NCI-H524 treated with DMSO at 0.1 percent for 48 hours (cell line): ENCODE measurements at regions not wholly inside any gene's neighbourhood (a gene's known extent, or its start where the extent isn't known, plus 50 kb on each side); places are given as distances from the start of the nearest gene placed in this dataset.

Experiments
- DNase-seq: peaks from one replicate; lab custom pipeline; 2025; lab: John Stamatoyannopoulos, UW

- no peak for DNase-seq
Measured at GRCh38 chr18:30343090-30343489, 699.5 kb downstream of the DSC3 start.

DNA sequence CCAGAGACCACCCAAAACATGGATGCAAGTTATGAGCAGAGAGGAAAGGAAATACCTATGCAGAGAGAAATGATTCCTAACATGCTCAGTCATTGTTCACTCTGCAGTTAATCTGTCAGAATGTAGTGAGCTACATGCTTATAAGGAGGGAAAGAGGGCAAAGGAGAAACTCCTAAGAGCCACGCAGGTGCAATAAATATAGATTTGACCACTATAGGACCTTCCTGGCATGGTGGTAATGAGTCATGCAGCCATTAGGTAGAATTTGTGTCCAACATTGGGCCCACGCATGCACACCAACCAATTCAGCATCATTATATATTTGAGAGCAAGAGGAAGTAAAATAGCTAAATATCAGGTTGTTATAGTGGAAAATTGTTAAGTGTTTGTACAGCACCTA lies 699.9 kb downstream of the DSC3 start:
- DNase-seq, result no peak

GRCh38 chr18:30334781-30335180 lies 707.8 kb downstream of the DSC3 start:
- DNase-seq, result no peak

DNA sequence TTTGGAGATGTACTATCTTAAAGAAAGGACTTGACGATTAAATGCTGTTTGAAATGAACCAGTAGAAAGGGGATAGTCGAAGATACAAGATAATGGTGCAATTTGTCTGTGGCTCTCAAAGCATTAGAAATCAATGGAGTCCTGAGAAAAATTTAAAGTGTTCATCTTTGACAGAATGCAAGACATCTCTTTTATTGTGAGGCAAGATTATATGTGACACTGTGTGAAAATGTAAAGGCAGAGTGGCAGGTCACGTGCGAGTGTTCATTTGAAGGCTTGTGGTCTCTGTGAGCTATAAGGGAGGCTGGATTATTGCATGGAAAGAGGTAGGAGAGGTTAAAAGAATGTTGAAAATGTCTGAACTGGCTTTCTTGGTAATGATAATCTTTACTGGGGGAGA lies 709.2 kb downstream of the DSC3 start:
- no peak for DNase-seq

- DNase-seq, result no peak
Measured at GRCh38 chr18:30328839-30329238, 713.7 kb downstream of the DSC3 start.

DNA sequence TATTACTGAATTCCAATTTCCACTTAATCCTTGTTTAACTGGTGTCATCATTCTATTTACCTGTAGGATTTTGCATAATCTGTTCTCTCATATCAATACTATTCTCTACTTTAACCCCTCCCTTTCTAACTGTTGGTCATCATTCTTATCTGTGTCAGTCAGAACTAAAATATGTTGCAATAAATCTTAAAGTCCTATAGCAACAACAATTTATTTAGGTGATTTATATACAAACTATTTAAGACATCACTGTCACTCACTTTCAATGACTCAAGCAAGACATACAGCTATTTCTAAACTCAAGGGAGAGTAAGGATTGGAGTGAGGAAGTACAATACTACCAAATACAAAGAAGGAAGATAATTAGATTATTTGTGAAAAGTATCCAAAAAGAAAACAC lies 740.4 kb downstream of the DSC3 start:
- no peak for DNase-seq

GRCh38 chr18:30298769-30299168 lies 743.8 kb downstream of the DSC3 start:
- DNase-seq, result no peak

DNA sequence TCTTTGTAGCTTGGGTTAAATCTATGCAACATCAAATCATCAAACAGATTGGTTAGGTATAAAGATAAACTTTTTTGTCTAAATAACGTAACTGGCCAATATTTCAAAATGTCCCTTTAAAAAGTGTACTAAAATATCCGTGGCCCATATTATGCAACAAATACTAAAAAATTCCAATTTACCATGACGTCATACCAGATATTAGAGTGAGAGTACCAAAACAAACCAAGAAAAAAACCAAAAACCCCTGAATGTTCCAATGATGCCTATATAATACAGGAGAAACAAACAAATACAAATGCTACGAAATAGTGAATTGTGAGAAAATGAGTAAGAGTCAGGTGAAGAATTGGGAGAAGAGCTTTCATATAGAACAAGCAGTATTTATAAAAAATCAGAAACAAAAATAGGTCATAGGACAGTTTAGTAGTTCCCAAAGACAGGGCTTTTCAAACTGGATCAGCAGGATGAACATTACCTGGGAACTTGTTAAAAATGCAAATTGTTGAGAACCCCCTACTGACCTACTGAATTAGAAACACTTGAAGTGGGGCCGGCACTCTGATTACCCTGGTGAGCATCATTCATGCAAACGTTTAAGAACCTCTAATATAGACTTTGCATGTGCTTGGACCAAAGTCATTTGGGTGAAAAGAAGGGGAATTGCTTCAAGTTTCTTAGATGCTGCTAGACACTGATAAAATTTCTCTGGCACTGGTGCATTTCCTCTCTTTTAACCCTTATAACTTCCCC lies 753.7 kb downstream of the DSC3 start:
- DNase-seq, result no peak

DNA sequence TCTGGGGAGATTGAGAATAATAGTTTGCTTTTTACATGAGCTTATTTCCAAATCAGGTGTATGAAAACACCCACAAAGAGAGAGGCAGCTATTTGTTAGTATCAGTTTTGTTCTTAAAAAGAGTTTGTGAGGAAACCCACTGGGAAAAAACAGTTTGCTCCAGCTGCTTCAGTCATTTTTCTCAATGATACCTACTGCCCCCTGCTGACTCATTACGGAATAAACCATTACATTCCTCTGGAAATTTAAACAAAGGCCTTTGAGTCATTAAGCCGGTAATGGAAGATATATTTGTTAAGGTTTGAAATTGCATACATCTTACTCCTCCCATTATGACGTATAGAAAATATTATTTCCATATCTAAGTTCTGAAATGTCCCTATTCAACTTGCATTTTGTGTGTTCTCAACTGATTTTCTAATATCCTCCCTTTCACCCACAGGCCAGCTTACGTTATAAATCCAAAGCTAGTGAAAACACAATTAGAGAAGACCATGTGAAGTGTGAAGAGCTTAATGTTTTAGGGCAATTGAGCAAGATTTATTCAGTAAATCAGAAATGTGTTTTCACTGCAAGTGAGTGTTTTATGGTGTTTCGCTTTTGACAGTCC lies 761.6 kb downstream of the DSC3 start:
- no peak for DNase-seq

- DNase-seq, result no peak
Measured at GRCh38 chr18:30280186-30280585, 762.4 kb downstream of the DSC3 start.

DNA sequence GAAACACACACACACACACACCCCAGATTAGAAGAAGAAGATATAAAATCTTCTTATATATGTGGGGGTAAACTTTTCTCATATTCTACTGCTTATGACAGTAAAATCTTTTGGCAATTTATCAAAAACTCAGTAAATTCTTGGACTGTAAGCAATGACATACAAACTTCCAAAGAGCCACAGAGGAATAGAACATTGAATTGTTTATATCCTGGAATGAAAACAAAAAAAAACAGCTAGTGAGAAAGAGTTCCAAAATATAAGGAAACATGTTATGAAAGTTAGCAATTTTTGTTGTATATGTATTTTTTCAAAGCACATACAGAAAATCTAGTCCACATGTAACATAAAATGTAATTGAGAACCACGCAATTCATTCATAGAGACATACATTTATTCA lies 764.9 kb downstream of the DSC3 start:
- DNase-seq, result no peak

GRCh38 chr18:30271716-30272115 lies 770.8 kb downstream of the DSC3 start:
- peak; percentile 38 for DNase-seq

DNA sequence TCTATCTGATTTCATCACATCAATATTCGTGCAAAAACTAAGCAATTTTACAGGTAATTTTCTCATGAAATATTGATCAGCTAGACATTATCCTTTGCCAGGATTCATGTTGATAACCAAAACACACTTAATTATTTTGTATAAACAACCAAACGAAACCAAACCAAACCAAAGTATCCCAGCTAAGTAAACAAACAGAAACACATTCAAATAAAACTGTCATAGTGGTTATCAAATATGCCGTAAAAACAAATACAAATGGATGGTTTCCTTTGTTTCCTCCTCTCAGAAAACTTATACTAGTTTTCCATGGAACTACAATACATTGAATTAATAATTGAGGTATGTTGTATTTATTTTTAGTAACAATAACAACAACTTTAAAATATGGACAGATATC lies 777.4 kb downstream of the DSC3 start:
- no peak for DNase-seq

DNA sequence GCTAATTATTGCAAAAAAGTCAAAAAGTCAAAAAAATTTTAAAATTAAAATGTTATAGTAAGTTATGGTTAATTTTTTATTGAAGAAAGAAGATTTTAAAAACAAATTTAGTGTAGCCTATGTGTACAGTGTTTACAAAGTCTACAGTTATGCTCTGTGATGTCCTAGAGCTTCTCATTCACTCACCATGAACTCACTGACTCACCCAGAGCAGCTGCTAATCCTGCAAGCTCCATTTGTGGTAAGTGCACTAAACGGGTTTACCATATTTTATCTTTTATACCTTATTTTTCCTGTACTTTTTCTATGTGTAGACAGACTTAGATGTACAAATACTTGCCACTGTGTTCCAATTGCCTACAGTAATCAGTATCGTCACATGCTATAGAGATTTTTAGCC lies 788.2 kb downstream of the DSC3 start:
- no peak for DNase-seq

DNA sequence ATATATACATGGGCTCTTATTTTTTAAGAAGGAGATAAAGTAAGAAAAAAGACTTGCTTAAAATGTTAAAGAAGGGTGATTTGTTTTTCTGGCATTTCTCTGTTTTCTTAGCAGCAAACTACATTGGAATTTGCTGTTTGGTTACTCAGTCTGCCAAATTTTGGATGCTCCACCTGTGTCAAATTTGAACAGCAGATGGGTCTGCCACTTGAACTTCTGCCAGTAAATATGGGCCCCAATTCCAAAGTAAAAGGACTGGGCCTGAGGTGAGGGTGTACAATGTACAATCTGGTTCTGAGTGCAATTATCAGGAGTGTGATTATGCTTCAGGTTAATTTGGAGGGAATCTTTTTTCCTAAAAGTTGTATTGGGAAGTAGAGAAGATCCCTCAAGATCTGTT lies 794.5 kb downstream of the DSC3 start:
- peak; percentile 11 for DNase-seq

DNA sequence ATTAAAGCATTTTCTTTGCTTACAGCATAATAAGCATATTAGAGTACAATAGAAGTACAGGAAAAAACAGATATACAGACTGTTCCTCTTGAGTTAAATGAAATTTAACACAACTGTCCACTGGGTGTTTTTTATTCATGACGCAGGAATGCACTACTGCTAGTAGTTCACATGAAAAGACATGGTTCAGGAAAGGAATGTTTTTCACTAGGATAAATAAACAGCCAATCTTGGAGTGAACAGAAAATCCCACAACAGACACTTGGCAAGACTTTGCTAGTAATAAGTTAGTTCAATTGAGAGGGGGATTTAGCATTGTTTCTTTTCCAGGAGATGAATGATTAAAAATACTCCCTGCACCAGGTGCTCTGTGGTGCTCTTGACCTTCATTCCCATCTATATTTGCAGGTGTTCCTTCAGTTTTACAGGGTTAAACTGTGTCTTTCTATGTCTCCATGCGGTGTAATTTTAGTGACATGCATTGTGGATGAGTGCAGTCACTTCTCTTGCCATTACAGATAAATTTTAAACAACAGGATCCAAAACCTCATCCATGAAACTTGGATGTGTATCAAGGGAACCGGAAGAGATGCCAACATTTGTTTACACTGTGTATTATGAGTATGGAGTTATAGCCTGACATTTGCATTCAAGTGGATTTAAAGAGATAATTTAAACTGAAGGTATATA lies 796.6 kb downstream of the DSC3 start:
- no peak for DNase-seq

DNA sequence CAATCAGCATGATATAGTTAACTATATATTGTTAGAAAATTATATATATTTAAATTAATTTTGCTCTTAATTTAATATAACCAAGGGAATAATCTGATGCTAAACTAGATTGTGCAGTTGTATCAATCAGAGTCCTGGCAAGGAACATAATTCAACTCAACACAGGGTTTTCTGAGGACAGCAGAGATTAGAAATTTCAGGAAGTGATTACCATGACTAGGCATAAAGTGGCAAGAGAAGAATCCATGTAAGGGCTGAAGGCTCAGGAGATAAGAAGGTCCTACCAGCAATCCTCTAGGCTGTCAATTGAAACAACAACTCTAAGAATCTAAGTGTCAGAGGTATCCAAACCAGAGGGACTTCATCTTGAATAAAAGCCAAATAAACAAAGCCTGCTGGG lies 807.8 kb downstream of the DSC3 start:
- DNase-seq, result no peak

- DNase-seq, result no peak
Measured at GRCh38 chr18:30211112-30211511, 831.4 kb downstream of the DSC3 start.

GRCh38 chr18:30208546-30208945 lies 834.0 kb downstream of the DSC3 start:
- DNase-seq, result no peak

DNA sequence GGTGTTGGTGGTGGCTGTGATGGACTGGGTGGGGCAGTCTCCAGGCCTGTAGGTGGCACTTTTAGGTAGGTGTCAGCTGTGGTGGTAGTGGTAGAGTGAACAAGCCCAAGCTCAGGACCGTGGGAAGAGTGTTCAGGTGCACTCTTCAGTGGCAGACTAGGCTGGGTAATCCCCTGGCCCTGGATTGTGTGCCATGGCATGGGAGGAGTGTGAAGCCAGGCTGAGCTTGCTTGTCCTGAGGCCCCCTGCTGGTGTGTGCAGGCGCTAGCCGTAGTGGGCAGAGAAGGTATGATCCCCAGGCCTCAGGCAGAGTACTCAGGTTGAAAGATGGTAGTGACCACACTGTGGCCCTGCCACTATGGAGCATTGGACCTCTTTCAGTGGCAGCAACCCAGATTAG lies 850.3 kb downstream of the DSC3 start:
- no peak for DNase-seq

- no peak for DNase-seq
Measured at GRCh38 chr18:30186245-30186644, 856.3 kb downstream of the DSC3 start.

DNA sequence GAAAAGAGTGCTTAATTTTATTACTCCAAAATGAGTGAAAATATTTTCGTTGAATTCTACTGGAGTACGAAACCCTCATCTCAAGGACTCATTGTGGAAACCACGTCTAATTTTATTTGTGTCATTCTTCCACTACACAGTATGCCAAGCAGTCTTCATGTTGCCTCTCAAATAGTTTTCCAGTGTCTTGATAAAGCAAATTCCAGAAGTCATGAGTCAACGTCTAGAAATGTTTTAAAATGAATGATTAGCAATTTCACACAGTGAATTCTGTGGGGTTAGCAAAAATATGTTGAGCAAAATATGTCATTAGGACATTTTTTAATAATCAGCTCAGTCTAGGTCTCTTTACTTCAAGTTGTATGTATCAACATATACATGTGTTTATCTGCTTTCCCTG lies 865.5 kb downstream of the DSC3 start:
- DNase-seq, result no peak

DNA sequence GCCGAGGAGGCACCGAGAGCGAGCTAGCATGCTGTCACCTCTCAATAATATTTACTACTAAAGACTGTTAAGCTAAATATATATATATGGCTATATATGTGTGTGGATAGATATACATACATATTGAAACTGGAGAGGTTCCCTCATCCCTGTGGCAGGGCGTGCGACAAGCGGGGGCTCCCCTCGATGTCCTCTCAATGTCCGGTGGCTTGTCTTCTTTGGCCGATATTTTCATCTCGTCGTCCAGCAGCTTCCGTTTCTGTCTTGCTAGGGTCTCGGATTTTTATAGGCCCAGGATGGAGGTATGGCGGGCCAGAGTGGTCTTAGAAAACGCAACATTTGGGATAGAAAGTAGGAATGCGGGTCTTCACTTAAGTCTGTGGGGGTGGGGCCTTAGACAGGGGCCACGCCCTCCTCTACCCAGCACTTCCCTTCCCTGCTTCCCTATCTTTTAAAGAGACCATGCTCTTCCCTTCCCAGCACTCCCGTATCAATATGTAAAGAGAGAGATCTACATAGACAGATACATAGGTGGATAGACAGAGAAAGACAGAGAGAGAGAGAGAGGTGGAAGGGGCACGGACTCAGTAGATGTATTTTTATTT lies 866.8 kb downstream of the DSC3 start:
- no peak for DNase-seq
